ENCODE measurements at regions not wholly inside any gene's neighbourhood (a gene's known extent, or its start where the extent isn't known, plus 50 kb on each side); places are given as distances from the start of the nearest gene placed in this dataset.

- Histone ChIP-seq H3K9ac (ENCODE audit: low read length) (no peak overlapping the region), H2AFZ (ENCODE audit: low read length) (no peak overlapping the region), H3K27ac (ENCODE audit: low read length) (no peak overlapping the region), H3K4me3 (ENCODE audit: low read length) (no peak overlapping the region), H3K27me3 (replicated peaks; ENCODE audit: insufficient read depth, low read length) (no peaks in the 10 kb centered on the region), H3K9me2 (replicated peaks; ENCODE audit: insufficient read depth, low read length) (no peaks in the 10 kb centered on the region), H4K20me1 (ENCODE audit: insufficient read depth, low read length) (no peaks in the 10 kb centered on the region), H3F3A (ENCODE audit: insufficient read depth, low read length) (no peaks in the 10 kb centered on the region), H3K4me1 (ENCODE audit: low read length) (peaks cover 11% of the 10 kb centered on the region), H3K36me3 (replicated peaks; ENCODE audit: insufficient read depth, low read length) (no peaks in the 10 kb centered on the region), H3K9me3 (replicated peaks; ENCODE audit: insufficient read depth, low read length) (no peaks in the 10 kb centered on the region), H3K79me2 (ENCODE audit: low read length) (no peaks in the 10 kb centered on the region), H3K4me2 (ENCODE audit: low read depth, low read length) (no peak overlapping the region)
- TF ChIP-seq CTCF (IDR thresholded peaks at IDR 0.05; ENCODE audit: low read length) (no peak), EZH2phosphoT487 (IDR thresholded peaks at IDR 0.05; ENCODE audit: low read length) (no peak), EZH2 (optimal IDR thresholded peaks at IDR 0.05; ENCODE audit: low read depth, low read length) (no peak)
- DNase-seq, result no peak
These were observed 98.0 kb upstream of the RTL1 start for GRCh38 chr14:101001311-101002069.

- Histone ChIP-seq H3K9ac (ENCODE audit: low read length) (no peak overlapping the region), H3K4me2 (ENCODE audit: low read depth, low read length) (no peak overlapping the region), H3K9me2 (replicated peaks; ENCODE audit: insufficient read depth, low read length) (no peaks in the 10 kb centered on the region), H3K36me3 (replicated peaks; ENCODE audit: insufficient read depth, low read length) (no peaks in the 10 kb centered on the region), H3K4me3 (ENCODE audit: low read length) (no peak overlapping the region), H4K20me1 (ENCODE audit: insufficient read depth, low read length) (no peaks in the 10 kb centered on the region), H3K27ac (ENCODE audit: low read length) (no peak overlapping the region), H3K9me3 (replicated peaks; ENCODE audit: insufficient read depth, low read length) (no peaks in the 10 kb centered on the region), H3K27me3 (replicated peaks; ENCODE audit: insufficient read depth, low read length) (no peaks in the 10 kb centered on the region), H3K4me1 (ENCODE audit: low read length) (peaks cover 11% of the 10 kb centered on the region), H2AFZ (ENCODE audit: low read length) (no peak overlapping the region), H3K79me2 (ENCODE audit: low read length) (no peaks in the 10 kb centered on the region), H3F3A (ENCODE audit: insufficient read depth, low read length) (no peaks in the 10 kb centered on the region)
- no peak for TF ChIP-seq CTCF (IDR thresholded peaks at IDR 0.05; ENCODE audit: low read length)
- no peak for TF ChIP-seq EZH2 (optimal IDR thresholded peaks at IDR 0.05; ENCODE audit: low read depth, low read length)
- no peak for TF ChIP-seq EZH2phosphoT487 (IDR thresholded peaks at IDR 0.05; ENCODE audit: low read length)
- no peak for DNase-seq
These were observed 99.2 kb upstream of the RTL1 start for GRCh38 chr14:101002738-101003137.

DNA sequence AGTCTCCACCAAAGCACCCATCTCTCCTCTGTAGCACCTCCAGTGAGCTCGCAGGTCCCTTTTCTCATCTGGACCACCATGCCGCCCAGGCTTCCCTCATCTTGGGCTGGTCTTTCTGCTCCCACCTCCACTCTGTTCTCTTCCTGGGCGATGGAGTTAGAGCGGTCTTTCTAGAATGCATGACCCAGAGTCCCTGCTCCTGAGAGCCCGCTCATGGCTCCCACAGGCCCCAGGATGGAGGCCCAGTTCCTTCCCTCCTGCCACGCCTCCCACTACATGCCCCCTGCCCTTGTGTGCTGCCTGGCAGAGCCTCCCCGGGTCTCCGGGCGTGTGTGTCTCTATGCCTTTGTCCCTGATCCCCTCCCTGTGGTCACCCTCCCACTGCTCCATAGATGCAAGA, 100.7 kb upstream of the RTL1 start:
- Histone ChIP-seq H3K4me2 (ENCODE audit: low read depth, low read length) (no peak overlapping the region), H2AFZ (ENCODE audit: low read length) (no peak overlapping the region), H3K27ac (ENCODE audit: low read length) (no peak overlapping the region)

More for the DNA sequence above, 100.7 kb upstream of the RTL1 start:
- Histone ChIP-seq H3K79me2 (ENCODE audit: low read length) (no peaks in the 10 kb centered on the region), H3K4me3 (ENCODE audit: low read length) (no peak overlapping the region), H3F3A (ENCODE audit: insufficient read depth, low read length) (no peaks in the 10 kb centered on the region), H3K9ac (ENCODE audit: low read length) (no peak overlapping the region), H3K9me3 (replicated peaks; ENCODE audit: insufficient read depth, low read length) (no peaks in the 10 kb centered on the region), H3K27me3 (replicated peaks; ENCODE audit: insufficient read depth, low read length) (no peaks in the 10 kb centered on the region), H3K9me2 (replicated peaks; ENCODE audit: insufficient read depth, low read length) (no peaks in the 10 kb centered on the region), H4K20me1 (ENCODE audit: insufficient read depth, low read length) (no peaks in the 10 kb centered on the region), H3K4me1 (ENCODE audit: low read length) (peaks cover 11% of the 10 kb centered on the region), H3K36me3 (replicated peaks; ENCODE audit: insufficient read depth, low read length) (no peaks in the 10 kb centered on the region)
- TF ChIP-seq CTCF (IDR thresholded peaks at IDR 0.05; ENCODE audit: low read length) (no peak), EZH2 (optimal IDR thresholded peaks at IDR 0.05; ENCODE audit: low read depth, low read length) (no peak), EZH2phosphoT487 (IDR thresholded peaks at IDR 0.05; ENCODE audit: low read length) (no peak)
- DNase-seq, result no peak

All from MM.1S (cell line).